ENCODE measurements at regions not wholly inside any gene's neighbourhood (a gene's known extent, or its start where the extent isn't known, plus 50 kb on each side); places are given as distances from the start of the nearest gene placed in this dataset.

- no CpG with 5 or more reads among the region's 11 CpGs for WGBS, 2 experiments (ENCODE audit: extremely low coverage in 2 of 2, insufficient read length in 1 of 2)
- Histone ChIP-seq H3K4me1 (ENCODE audit: control insufficient read depth, insufficient read depth, low read length) (no peaks in the 10 kb centered on the region), H2BK20ac (ENCODE audit: low read depth, low read length) (no peak overlapping the region), H3K27me3 (ENCODE audit: control insufficient read depth, insufficient read depth, low read length) (no peaks in the 10 kb centered on the region), H3K9me3 (ENCODE audit: control insufficient read depth, insufficient read depth, low read length) (no peaks in the 10 kb centered on the region), H3K14ac (replicated peaks; ENCODE audit: low read depth, low read length) (no peak overlapping the region), H3K9ac (ENCODE audit: low read depth, low read length) (no peak overlapping the region), H2BK5ac (ENCODE audit: low read depth, low read length, poor library complexity, severe bottlenecking) (no peak overlapping the region), H2BK15ac (ENCODE audit: low read depth, low read length) (no peak overlapping the region), H3K79me1 (ENCODE audit: low read depth in 1 of 2, low read length in 2 of 2) (no peaks in the 10 kb centered on the region), H3K4ac (ENCODE audit: low read depth, low read length) (no peak overlapping the region), H2AK5ac (ENCODE audit: low read depth, low read length) (no peak overlapping the region), H4K8ac (ENCODE audit: low read depth in 2 of 2, low read length in 2 of 2) (no peak overlapping the region), H3K23ac (ENCODE audit: low read depth, low read length) (no peak overlapping the region), H3K9me1 (ENCODE audit: insufficient read depth, low read length) (no peaks in the 10 kb centered on the region), H3K4me2 (ENCODE audit: low read depth, low read length) (no peak overlapping the region), H3K18ac (ENCODE audit: low read depth, low read length) (no peak overlapping the region), H3K56ac (ENCODE audit: extremely low read depth, insufficient read depth, low read length) (no peak overlapping the region), H3K36me3 (ENCODE audit: control insufficient read depth, insufficient read depth, low read length) (no peaks in the 10 kb centered on the region), H4K20me1 (ENCODE audit: insufficient read depth, low read length) (no peaks in the 10 kb centered on the region), H3K4me3 (ENCODE audit: insufficient read depth, low read depth, low read length) (no peak overlapping the region), H4K91ac (ENCODE audit: insufficient read depth, low read depth, low read length) (no peak overlapping the region), H3K27ac (ENCODE audit: insufficient read depth, low read length) (no peak overlapping the region), H2AFZ (replicated peaks; ENCODE audit: low read length, poor library complexity) (no peak overlapping the region), H2BK120ac (ENCODE audit: low read depth, low read length) (no peak overlapping the region), H4K5ac (ENCODE audit: low read depth, low read length) (no peak overlapping the region), H2AK9ac (replicated peaks; ENCODE audit: low read depth, low read length, poor library complexity) (no peak overlapping the region)
- ChIA-PET CTCF (interaction anchor here (1.4 kb wide), 1 partner anchor 346 kb away, joined by 3 read pairs; no protein-coding TSS in a partner anchor), POLR2A (ENCODE audit: unreplicated experiment) (no interaction called here)
- intact Hi-C loops (cut with micrococcal nuclease), result no loop called here
- in situ Hi-C loops (cut with MboI; ENCODE audit: low sequenced_read_pairs), result no loop called here
- no TSS peak for BruUV-seq (replicated peaks)
- no peak for DNase-seq
- TF ChIP-seq MAZ (IDR thresholded peaks at IDR 0.05; ENCODE audit: borderline replicate concordance, low read depth, low read length) (no peak), CTCF (conservative IDR thresholded peaks at IDR 0.05; ENCODE audit: low read depth, low read length) (no peak), RFX5 (IDR thresholded peaks at IDR 0.05; ENCODE audit: low read depth, low read length) (no peak), MAFK (IDR thresholded peaks at IDR 0.05; ENCODE audit: low read depth, low read length) (no peak), USF2 (IDR thresholded peaks at IDR 0.05; ENCODE audit: low read depth, low read length) (no peak), RCOR1 (IDR thresholded peaks at IDR 0.05; ENCODE audit: insufficient replicate concordance, low read length) (no peak), MXI1 (IDR thresholded peaks at IDR 0.05; ENCODE audit: borderline replicate concordance, low read depth, low read length) (no peak), SMC3 (IDR thresholded peaks at IDR 0.05; ENCODE audit: low read depth, low read length) (no peak), FOS (IDR thresholded peaks at IDR 0.05; ENCODE audit: low read depth, low read length) (no peak), POLR2A (IDR thresholded peaks at IDR 0.05; ENCODE audit: low read depth, low read length) (no peak), CHD1 (IDR thresholded peaks at IDR 0.05; ENCODE audit: low read depth, low read length) (no peak), CEBPB (IDR thresholded peaks at IDR 0.05; ENCODE audit: low read depth, low read length) (no peak), NFE2L2 (IDR thresholded peaks at IDR 0.05; ENCODE audit: low read depth, low read length) (no peak), BHLHE40 (IDR thresholded peaks at IDR 0.05; ENCODE audit: low read depth, low read length) (no peak), RAD21 (IDR thresholded peaks at IDR 0.05; ENCODE audit: low read length) (no peak), ELK1 (IDR thresholded peaks at IDR 0.05; ENCODE audit: borderline replicate concordance, low read depth, low read length) (no peak)
- dilution Hi-C loops (cut with HindIII; ENCODE audit: low sequenced_read_pairs, unreplicated experiment), result no loop called here
- ATAC-seq (ENCODE audit: low read depth), result no peak
These were observed 201.6 kb downstream of the LRRC70 start for GRCh38 chr5:62780230-62780629.

Data from IMR-90 (cell line).